AG09309 (cell line): ENCODE measurements at regions not wholly inside any gene's neighbourhood (a gene's known extent, or its start where the extent isn't known, plus 50 kb on each side); places are given as distances from the start of the nearest gene placed in this dataset.

Source experiments
- DNase-seq: peaks from one replicate; pipeline ENCODE4 v3.0.0-alpha.2; 2010; ENCODE audit warnings: low read depth
- H3K4me3 ChIP-seq: 2 replicates; pipeline ENCODE4 v1.5.1; 2011; ENCODE audit warnings: mild to moderate bottlenecking, low read depth, low read length, moderate library complexity; ENCODE audit not compliant: control insufficient read depth
- TF ChIP-seq, protein P1 (sequence below): IDR thresholded peaks from 2 replicates; pipeline ENCODE4 v1.5.1; 2011; ENCODE audit warnings: mild to moderate bottlenecking, low read depth, low read length, inconsistent platforms; ENCODE audit not compliant: insufficient read depth, control insufficient read depth; ENCODE audit errors: missing control alignments

GRCh38 chrX:40207626-40208025 lies 109.9 kb upstream of the BCOR start:
- TF ChIP-seq, protein P1, sequence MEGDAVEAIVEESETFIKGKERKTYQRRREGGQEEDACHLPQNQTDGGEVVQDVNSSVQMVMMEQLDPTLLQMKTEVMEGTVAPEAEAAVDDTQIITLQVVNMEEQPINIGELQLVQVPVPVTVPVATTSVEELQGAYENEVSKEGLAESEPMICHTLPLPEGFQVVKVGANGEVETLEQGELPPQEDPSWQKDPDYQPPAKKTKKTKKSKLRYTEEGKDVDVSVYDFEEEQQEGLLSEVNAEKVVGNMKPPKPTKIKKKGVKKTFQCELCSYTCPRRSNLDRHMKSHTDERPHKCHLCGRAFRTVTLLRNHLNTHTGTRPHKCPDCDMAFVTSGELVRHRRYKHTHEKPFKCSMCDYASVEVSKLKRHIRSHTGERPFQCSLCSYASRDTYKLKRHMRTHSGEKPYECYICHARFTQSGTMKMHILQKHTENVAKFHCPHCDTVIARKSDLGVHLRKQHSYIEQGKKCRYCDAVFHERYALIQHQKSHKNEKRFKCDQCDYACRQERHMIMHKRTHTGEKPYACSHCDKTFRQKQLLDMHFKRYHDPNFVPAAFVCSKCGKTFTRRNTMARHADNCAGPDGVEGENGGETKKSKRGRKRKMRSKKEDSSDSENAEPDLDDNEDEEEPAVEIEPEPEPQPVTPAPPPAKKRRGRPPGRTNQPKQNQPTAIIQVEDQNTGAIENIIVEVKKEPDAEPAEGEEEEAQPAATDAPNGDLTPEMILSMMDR: no peak
- DNase-seq: no peak
- H3K4me3 ChIP-seq: no peak overlapping the region

GRCh38 chrX:40205471-40205870 lies 107.7 kb upstream of the BCOR start:
- no peak for DNase-seq
- TF ChIP-seq, protein P1: no peak
- H3K4me3 ChIP-seq: no peak overlapping the region

DNA sequence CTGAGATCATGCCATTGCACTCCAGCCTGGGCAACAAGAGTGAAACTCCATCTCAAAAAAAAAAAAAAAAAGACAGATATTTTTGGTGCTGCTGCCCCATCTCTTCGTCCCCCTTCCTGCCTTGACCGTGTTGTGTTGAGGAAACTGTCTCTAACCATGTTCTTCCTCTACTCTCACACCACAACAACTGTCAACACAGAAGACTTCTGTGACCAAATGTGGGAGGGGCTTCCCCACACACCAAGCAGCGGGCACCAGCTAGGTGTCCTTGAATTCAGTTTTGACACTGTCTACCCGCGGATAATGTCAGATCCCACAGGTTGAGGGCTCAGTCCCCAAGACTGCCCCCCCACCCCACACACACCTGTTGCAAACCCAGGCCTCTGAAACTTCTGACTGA lies 104.7 kb upstream of the BCOR start:
- TF ChIP-seq, protein P1: no peak
- no peak overlapping the region for H3K4me3 ChIP-seq
- no peak for DNase-seq

DNA sequence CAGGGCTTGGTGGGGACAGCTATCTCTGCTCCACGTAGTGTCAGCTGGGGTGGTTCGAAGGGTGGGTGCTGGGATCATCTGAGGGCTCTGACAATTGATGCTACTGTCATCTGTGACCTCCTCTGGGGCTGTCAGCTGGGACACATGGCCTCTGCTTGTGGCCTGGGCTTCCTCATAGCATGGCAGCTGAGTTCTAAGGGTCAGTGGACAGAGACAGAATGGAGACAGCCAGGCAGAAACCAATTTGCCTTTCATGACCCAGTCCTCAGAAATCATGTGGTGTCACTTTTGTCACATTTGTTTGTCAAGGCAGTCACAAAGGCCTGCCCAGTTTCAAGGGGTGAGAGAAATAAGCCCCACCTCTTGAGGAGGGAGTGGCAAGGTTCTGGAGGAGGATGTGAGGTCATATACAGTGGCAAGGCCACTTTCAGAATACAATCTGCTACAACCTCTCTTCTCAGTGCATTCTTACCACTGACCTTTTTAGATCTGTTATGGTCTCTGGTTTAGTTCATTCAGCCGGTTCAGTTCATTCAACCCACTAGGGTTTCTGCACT lies 103.6 kb upstream of the BCOR start:
- TF ChIP-seq, protein P1: no peak
- DNase-seq: no peak
- H3K4me3 ChIP-seq: no peak overlapping the region

DNA sequence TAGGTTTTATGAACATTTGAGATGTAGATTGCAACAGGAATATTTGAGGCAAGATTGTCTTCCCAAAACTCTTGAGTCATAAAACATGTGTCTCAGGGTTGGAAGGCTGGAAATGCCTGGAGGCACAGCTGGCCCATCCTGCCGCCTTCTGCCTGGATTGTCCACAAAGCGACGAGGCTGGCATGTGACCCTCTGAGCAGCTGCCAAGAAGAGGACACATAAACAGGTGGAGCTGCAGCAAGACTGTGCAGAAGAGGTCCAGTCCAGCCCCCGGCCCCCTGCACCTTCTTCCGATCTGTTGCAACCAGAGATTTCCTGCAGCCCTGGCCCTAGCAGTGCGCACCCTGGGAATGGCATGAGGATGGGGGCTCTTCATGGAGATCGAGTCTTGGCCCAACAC lies 101.9 kb upstream of the BCOR start:
- no peak overlapping the region for H3K4me3 ChIP-seq
- TF ChIP-seq, protein P1: no peak
- no peak for DNase-seq

DNA sequence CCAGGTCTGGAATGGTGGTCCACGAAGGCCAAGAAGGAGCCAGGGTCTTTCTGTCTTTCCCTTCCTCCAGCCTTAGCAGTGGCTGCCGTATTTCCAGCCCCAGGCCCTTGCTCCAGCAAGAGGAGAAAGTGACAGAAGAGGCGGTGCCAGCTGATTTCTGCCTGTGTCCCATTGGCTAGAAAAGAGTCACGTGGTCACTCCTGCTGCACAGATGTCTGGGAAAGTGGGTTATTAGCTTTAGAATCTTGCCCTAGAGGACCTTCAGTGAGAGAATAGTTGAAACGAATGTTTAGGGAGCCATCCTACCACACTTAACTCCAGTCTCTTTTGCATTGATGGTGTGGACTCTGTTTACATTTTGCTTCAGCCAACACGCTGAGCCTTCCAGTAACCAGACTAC lies 99.3 kb upstream of the BCOR start:
- TF ChIP-seq, protein P1: no peak
- no peak overlapping the region for H3K4me3 ChIP-seq
- DNase-seq: no peak

- TF ChIP-seq, protein P1: no peak
- H3K4me3 ChIP-seq: no peak overlapping the region
- DNase-seq: no peak
Observed at GRCh38 chrX:40195368-40195767, 97.6 kb upstream of the BCOR start.
